ENCODE measurements at regions not wholly inside any gene's neighbourhood (a gene's known extent, or its start where the extent isn't known, plus 50 kb on each side); places are given as distances from the start of the nearest gene placed in this dataset.

DNA sequence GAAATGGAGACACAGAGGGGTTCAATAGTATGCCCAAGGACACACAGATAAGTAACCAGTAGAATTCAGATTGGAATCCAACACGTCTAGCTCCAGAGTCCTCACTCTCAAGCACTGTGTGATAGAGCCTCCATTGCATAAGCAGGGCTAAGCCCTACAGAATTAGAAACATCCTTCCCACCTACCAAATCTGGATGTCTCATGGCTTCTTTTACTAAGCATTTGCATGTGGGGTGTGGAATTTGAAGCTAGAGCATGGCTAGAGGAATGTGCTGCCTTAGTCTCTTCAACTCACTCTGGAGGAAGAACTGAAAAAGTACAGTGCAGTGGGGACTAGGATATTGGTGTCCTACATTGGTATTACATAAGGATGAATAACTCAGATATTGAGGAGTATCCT lies 119.4 kb downstream of the MFAP3L start:
- TF ChIP-seq, protein P1, sequence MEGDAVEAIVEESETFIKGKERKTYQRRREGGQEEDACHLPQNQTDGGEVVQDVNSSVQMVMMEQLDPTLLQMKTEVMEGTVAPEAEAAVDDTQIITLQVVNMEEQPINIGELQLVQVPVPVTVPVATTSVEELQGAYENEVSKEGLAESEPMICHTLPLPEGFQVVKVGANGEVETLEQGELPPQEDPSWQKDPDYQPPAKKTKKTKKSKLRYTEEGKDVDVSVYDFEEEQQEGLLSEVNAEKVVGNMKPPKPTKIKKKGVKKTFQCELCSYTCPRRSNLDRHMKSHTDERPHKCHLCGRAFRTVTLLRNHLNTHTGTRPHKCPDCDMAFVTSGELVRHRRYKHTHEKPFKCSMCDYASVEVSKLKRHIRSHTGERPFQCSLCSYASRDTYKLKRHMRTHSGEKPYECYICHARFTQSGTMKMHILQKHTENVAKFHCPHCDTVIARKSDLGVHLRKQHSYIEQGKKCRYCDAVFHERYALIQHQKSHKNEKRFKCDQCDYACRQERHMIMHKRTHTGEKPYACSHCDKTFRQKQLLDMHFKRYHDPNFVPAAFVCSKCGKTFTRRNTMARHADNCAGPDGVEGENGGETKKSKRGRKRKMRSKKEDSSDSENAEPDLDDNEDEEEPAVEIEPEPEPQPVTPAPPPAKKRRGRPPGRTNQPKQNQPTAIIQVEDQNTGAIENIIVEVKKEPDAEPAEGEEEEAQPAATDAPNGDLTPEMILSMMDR (IDR thresholded peaks at IDR 0.05; ENCODE audit: control extremely low read depth, extremely low read depth) = no peak
- H3K9me3 ChIP-seq (ENCODE audit: control insufficient read depth in 4 of 4, insufficient read depth in 3 of 4, low read length in 3 of 4) = no peaks in the 10 kb centered on the region
- H3K27me3 ChIP-seq (ENCODE audit: control insufficient read depth in 3 of 3, insufficient read depth in 3 of 3, low read length in 2 of 3) = no peaks in the 10 kb centered on the region
- no peak overlapping the region for H3K4me3 ChIP-seq
- H3K9ac ChIP-seq (ENCODE audit: insufficient read depth in 1 of 2, low read length in 2 of 2) = no peak overlapping the region
- 78 to 83% methylated on average over 1 of the region's 1 CpG for WGBS, 2 donors
- H3K36me3 ChIP-seq (ENCODE audit: control insufficient read depth in 4 of 4, insufficient read depth in 4 of 4, low read length in 4 of 4) = no peaks in the 10 kb centered on the region
- ATAC-seq (ENCODE audit: insufficient read depth, low FRiP score) (no peak), DNase-seq (no peak)
- H3K27ac ChIP-seq (ENCODE audit: low read depth in 1 of 2, low read length in 1 of 2) = no peak overlapping the region
- no peaks in the 10 kb centered on the region for H3K4me1 ChIP-seq (ENCODE audit: control insufficient read depth in 5 of 5, insufficient read depth in 5 of 5, low read length in 5 of 5)

DNA sequence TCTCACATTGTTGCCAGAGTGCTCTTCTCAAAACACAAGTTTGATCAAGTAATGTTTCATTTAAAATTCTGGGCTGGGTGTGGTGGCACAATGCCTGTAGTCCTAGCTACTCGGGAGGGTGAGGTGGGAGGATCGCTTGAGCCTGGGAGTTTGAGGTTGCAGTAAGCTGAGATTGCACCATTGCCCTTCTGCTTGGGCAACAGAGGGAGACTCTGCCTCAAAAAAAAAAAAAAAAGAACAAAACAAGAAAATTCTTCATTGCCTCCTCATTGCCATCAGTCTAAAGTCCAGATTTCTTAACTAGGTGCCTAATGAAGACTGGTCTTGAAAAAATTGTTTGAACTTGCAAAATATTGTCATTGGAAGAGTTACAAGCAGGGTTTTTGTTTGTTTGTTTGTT lies 120.1 kb downstream of the MFAP3L start:
- 34 to 55% methylated on average over 2 of the region's 2 CpGs for WGBS, 2 donors
- H3K4me1 ChIP-seq (ENCODE audit: control insufficient read depth in 5 of 5, insufficient read depth in 5 of 5, low read length in 5 of 5) = no peaks in the 10 kb centered on the region
- TF ChIP-seq, protein P1 (IDR thresholded peaks at IDR 0.05; ENCODE audit: control extremely low read depth, extremely low read depth) = no peak
- no peak overlapping the region for H3K4me3 ChIP-seq
- no peaks in the 10 kb centered on the region for H3K36me3 ChIP-seq (ENCODE audit: control insufficient read depth in 4 of 4, insufficient read depth in 4 of 4, low read length in 4 of 4)
- no peaks in the 10 kb centered on the region for H3K27me3 ChIP-seq (ENCODE audit: control insufficient read depth in 3 of 3, insufficient read depth in 3 of 3, low read length in 2 of 3)
- no peaks in the 10 kb centered on the region for H3K9me3 ChIP-seq (ENCODE audit: control insufficient read depth in 4 of 4, insufficient read depth in 3 of 4, low read length in 3 of 4)
- H3K27ac ChIP-seq (ENCODE audit: low read depth in 1 of 2, low read length in 1 of 2) = no peak overlapping the region
- no peak for ATAC-seq (ENCODE audit: insufficient read depth, low FRiP score)
- DNase-seq = no peak
- H3K9ac ChIP-seq (ENCODE audit: insufficient read depth in 1 of 2, low read length in 2 of 2) = no peak overlapping the region

GRCh38 chr4:169902658-169903345 lies 123.4 kb downstream of the MFAP3L start:
- H3K27me3 ChIP-seq (ENCODE audit: control insufficient read depth in 3 of 3, insufficient read depth in 3 of 3, low read length in 2 of 3) = no peaks in the 10 kb centered on the region
- TF ChIP-seq, protein P1 (IDR thresholded peaks at IDR 0.05; ENCODE audit: control extremely low read depth, extremely low read depth) = no peak
- 74 to 78% methylated on average over 9 of the region's 9 CpGs for WGBS, 2 donors
- ATAC-seq (ENCODE audit: insufficient read depth, low FRiP score) (no peak), DNase-seq (no peak)
- H3K36me3 ChIP-seq (ENCODE audit: control insufficient read depth in 4 of 4, insufficient read depth in 4 of 4, low read length in 4 of 4) = no peaks in the 10 kb centered on the region
- no peak overlapping the region for H3K4me3 ChIP-seq
- no peak overlapping the region for H3K27ac ChIP-seq (ENCODE audit: low read depth in 1 of 2, low read length in 1 of 2)
- H3K4me1 ChIP-seq (ENCODE audit: control insufficient read depth in 5 of 5, insufficient read depth in 5 of 5, low read length in 5 of 5) = no peaks in the 10 kb centered on the region
- no peaks in the 10 kb centered on the region for H3K9me3 ChIP-seq (ENCODE audit: control insufficient read depth in 4 of 4, insufficient read depth in 3 of 4, low read length in 3 of 4)
- no peak overlapping the region for H3K9ac ChIP-seq (ENCODE audit: insufficient read depth in 1 of 2, low read length in 2 of 2)

Data from lung (tissue), 11 donors.